ENCODE measurements at regions not wholly inside any gene's neighbourhood (a gene's known extent, or its start where the extent isn't known, plus 50 kb on each side); places are given as distances from the start of the nearest gene placed in this dataset.

DNA sequence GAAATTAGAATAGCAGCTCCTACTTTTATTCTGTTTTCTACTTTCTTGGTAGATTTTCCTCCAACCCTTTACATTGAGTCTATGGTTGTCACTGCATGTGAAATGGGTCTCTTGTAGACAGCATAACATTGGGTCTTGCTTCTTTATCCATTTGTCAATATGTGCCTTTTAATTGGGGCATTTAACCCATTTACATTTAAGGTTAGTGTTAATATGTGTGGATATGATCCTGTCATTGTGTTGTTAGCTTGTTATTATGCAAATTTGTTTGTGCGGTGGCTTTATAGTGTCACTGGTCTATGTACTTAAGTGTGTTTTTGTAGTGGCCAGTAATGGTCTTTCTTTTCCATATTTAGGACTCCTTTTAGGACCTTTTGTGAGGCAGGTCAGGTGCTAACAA lies 276.9 kb upstream of the SPHKAP start:
- H3K4me3 ChIP-seq (ENCODE audit: low read depth in 2 of 2, low read length in 2 of 2) = no peak overlapping the region
- BruUV-seq (replicated peaks) = no TSS peak
- in situ Hi-C loops (cut with HindIII; ENCODE audit: low pct_unique_long_range_greater_than_20kb, low sequenced_read_pairs) = no loop called here
- H3K36me3 ChIP-seq (ENCODE audit: control insufficient read depth, insufficient read depth, low read length) = no peaks in the 10 kb centered on the region
- DNase-seq (ENCODE audit: low read depth, low spot score) = no peak
- ChIA-PET CTCF (no interaction called here), POLR2A (no interaction called here)
- TF ChIP-seq REST (IDR thresholded peaks at IDR 0.05; ENCODE audit: insufficient read depth in 1 of 2, low read depth in 2 of 2, low read length in 1 of 2) (no peak), TCF7L2 (IDR thresholded peaks at IDR 0.05; ENCODE audit: low read depth, low read length) (no peak), SIN3A (IDR thresholded peaks at IDR 0.05; ENCODE audit: borderline replicate concordance, insufficient read depth, low read depth, low read length) (no peak), POLR2AphosphoS5 (IDR thresholded peaks at IDR 0.05; ENCODE audit: low read depth, low read length) (no peak)
- TF ChIP-seq, protein P1, sequence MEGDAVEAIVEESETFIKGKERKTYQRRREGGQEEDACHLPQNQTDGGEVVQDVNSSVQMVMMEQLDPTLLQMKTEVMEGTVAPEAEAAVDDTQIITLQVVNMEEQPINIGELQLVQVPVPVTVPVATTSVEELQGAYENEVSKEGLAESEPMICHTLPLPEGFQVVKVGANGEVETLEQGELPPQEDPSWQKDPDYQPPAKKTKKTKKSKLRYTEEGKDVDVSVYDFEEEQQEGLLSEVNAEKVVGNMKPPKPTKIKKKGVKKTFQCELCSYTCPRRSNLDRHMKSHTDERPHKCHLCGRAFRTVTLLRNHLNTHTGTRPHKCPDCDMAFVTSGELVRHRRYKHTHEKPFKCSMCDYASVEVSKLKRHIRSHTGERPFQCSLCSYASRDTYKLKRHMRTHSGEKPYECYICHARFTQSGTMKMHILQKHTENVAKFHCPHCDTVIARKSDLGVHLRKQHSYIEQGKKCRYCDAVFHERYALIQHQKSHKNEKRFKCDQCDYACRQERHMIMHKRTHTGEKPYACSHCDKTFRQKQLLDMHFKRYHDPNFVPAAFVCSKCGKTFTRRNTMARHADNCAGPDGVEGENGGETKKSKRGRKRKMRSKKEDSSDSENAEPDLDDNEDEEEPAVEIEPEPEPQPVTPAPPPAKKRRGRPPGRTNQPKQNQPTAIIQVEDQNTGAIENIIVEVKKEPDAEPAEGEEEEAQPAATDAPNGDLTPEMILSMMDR (IDR thresholded peaks at IDR 0.05) = no peak
- intact Hi-C loops (cut with micrococcal nuclease; ENCODE audit: unreplicated experiment) = no loop called here
- ATAC-seq = no peak
- H3K9me3 ChIP-seq (ENCODE audit: control insufficient read depth, insufficient read depth, low read depth, low read length) = peaks cover 6% of the 10 kb centered on the region; the same call in 1 of the 2 replicates
- H3K27me3 ChIP-seq (ENCODE audit: control insufficient read depth, insufficient read depth, low read length) = no peaks in the 10 kb centered on the region
- H3K4me1 ChIP-seq (ENCODE audit: control insufficient read depth, insufficient read depth, low read length) = no peaks in the 10 kb centered on the region
- H3K27ac ChIP-seq (ENCODE audit: low read length) = no peak overlapping the region

- no peak overlapping the region for H3K4me3 ChIP-seq (ENCODE audit: low read depth in 2 of 2, low read length in 2 of 2)
- intact Hi-C loops (cut with micrococcal nuclease; ENCODE audit: unreplicated experiment) = no loop called here
- DNase-seq (ENCODE audit: low read depth, low spot score) (no peak), ATAC-seq (no peak)
- no peaks in the 10 kb centered on the region for H3K27me3 ChIP-seq (ENCODE audit: control insufficient read depth, insufficient read depth, low read length)
- POLR2A ChIA-PET = no interaction called here
- H3K27ac ChIP-seq (ENCODE audit: low read length) = no peak overlapping the region
- no TSS peak for BruUV-seq (replicated peaks)
- no peaks in the 10 kb centered on the region for H3K36me3 ChIP-seq (ENCODE audit: control insufficient read depth, insufficient read depth, low read length)
- no peaks in the 10 kb centered on the region for H3K9me3 ChIP-seq (ENCODE audit: control insufficient read depth, insufficient read depth, low read depth, low read length)
- TF ChIP-seq, protein P1 (IDR thresholded peaks at IDR 0.05) = no peak
- TF ChIP-seq SIN3A (IDR thresholded peaks at IDR 0.05; ENCODE audit: borderline replicate concordance, insufficient read depth, low read depth, low read length) = no peak
- TF ChIP-seq TCF7L2 (IDR thresholded peaks at IDR 0.05; ENCODE audit: low read depth, low read length) = no peak
- no peak for TF ChIP-seq REST (IDR thresholded peaks at IDR 0.05; ENCODE audit: insufficient read depth in 1 of 2, low read depth in 2 of 2, low read length in 1 of 2)
- no peak for TF ChIP-seq POLR2AphosphoS5 (IDR thresholded peaks at IDR 0.05; ENCODE audit: low read depth, low read length)
- H3K4me1 ChIP-seq (ENCODE audit: control insufficient read depth, insufficient read depth, low read length) = no peaks in the 10 kb centered on the region
- CTCF ChIA-PET = no interaction called here
- in situ Hi-C loops (cut with HindIII; ENCODE audit: low pct_unique_long_range_greater_than_20kb, low sequenced_read_pairs) = no loop called here
These were observed 265.9 kb upstream of the SPHKAP start for GRCh38 chr2:228447266-228447915.

All from Panc1 (cell line).